ENCODE measurements at regions not wholly inside any gene's neighbourhood (a gene's known extent, or its start where the extent isn't known, plus 50 kb on each side); places are given as distances from the start of the nearest gene placed in this dataset.

DNA sequence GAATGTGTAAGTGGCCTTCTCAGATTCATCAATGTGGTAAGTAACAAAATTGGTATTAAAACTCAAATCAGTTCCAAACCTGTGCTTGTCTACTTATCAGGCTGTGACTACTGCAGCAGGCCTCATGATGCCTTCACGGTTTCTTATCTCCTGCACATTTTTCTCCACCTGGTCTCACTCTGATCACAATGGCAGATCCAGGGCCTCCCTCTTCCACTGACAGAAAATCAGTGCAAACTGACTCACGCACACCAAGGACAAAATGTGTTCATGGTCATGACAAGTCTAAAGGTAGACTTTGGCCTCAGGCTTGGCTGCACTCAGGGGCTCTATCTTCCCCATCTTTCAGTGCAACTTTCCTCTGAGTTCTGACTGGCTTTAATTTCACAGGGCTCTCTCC, 56.7 kb upstream of the ATP1A1 start:
- TF ChIP-seq, protein P1, sequence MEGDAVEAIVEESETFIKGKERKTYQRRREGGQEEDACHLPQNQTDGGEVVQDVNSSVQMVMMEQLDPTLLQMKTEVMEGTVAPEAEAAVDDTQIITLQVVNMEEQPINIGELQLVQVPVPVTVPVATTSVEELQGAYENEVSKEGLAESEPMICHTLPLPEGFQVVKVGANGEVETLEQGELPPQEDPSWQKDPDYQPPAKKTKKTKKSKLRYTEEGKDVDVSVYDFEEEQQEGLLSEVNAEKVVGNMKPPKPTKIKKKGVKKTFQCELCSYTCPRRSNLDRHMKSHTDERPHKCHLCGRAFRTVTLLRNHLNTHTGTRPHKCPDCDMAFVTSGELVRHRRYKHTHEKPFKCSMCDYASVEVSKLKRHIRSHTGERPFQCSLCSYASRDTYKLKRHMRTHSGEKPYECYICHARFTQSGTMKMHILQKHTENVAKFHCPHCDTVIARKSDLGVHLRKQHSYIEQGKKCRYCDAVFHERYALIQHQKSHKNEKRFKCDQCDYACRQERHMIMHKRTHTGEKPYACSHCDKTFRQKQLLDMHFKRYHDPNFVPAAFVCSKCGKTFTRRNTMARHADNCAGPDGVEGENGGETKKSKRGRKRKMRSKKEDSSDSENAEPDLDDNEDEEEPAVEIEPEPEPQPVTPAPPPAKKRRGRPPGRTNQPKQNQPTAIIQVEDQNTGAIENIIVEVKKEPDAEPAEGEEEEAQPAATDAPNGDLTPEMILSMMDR (IDR thresholded peaks at IDR 0.05): no peak
- TF ChIP-seq POLR2A (IDR thresholded peaks at IDR 0.05): no peak
- no peak for TF ChIP-seq EP300 (IDR thresholded peaks at IDR 0.05)
- TF ChIP-seq POLR2AphosphoS5 (IDR thresholded peaks at IDR 0.05): no peak
